Fibroblast of lung (primary cell): ENCODE measurements at regions not wholly inside any gene's neighbourhood (a gene's known extent, or its start where the extent isn't known, plus 50 kb on each side); places are given as distances from the start of the nearest gene placed in this dataset.

Experiments used
- DNase-seq, 2 donors: peaks; one replicate each; pipeline versions ENCODE4 v3.0.0 to v3.0.0-alpha.2; 2010; ENCODE audit warnings: low read depth in 2 of 2
- H2AFZ ChIP-seq: 2 replicates; pipeline ENCODE4 v1.5.1; 2012; ENCODE audit warnings: low read length, control low read depth, inconsistent platforms
- H3K27ac ChIP-seq: 2 replicates; pipeline ENCODE4 v1.5.1; 2011; ENCODE audit warnings: low read length, control low read depth; ENCODE audit not compliant: insufficient read depth
- H3K27me3 ChIP-seq: 2 replicates; pipeline ENCODE4 v1.5.1; 2011; ENCODE audit warnings: mild to moderate bottlenecking, low read length; ENCODE audit not compliant: control insufficient read depth, insufficient read depth
- H3K36me3 ChIP-seq: 2 replicates; pipeline ENCODE4 v1.5.1; 2011; ENCODE audit warnings: low read length; ENCODE audit not compliant: control insufficient read depth, insufficient read depth
- H3K4me1 ChIP-seq: 2 replicates; pipeline ENCODE4 v1.5.1; 2011; ENCODE audit warnings: low read length; ENCODE audit not compliant: control insufficient read depth, insufficient read depth; ENCODE audit errors: extremely low read depth
- H3K4me2 ChIP-seq: 2 replicates; pipeline ENCODE4 v1.5.1; 2011; ENCODE audit warnings: low read length, control low read depth; ENCODE audit not compliant: insufficient read depth; ENCODE audit errors: extremely low read depth
- H3K4me3 ChIP-seq, 4 experiments: fragments of 200-600 bp in 1 of 4; sonication (generic) in 1 of 4; replicated peaks in 1 of 4; 2 replicates each; pipeline ENCODE4 v1.5.1; 2011 to 2016; ENCODE audit warnings: low read length in 4 of 4, low read depth in 3 of 4, mild to moderate bottlenecking in 3 of 4, control low read depth in 2 of 4, inconsistent platforms in 1 of 4, mixed read lengths in 1 of 4; ENCODE audit not compliant: insufficient read depth in 1 of 4; ENCODE audit errors: control extremely low read depth in 1 of 4
- H3K79me2 ChIP-seq: 2 replicates; pipeline ENCODE4 v1.5.1; 2012; ENCODE audit warnings: mild to moderate bottlenecking, low read length, inconsistent platforms; ENCODE audit not compliant: control insufficient read depth, insufficient read depth
- H3K9ac ChIP-seq: 2 replicates; pipeline ENCODE4 v1.5.1; 2011; ENCODE audit warnings: mild to moderate bottlenecking, low read length, control low read depth; ENCODE audit not compliant: insufficient read depth
- H3K9me3 ChIP-seq: 2 replicates; pipeline ENCODE4 v1.5.1; 2012; ENCODE audit warnings: low read depth, low read length; ENCODE audit not compliant: control insufficient read depth, insufficient read depth
- H4K20me1 ChIP-seq: 2 replicates; pipeline ENCODE4 v1.5.1; 2011; ENCODE audit warnings: low read length; ENCODE audit not compliant: control insufficient read depth, insufficient read depth; ENCODE audit errors: extremely low read depth
- EZH2 ChIP-seq: IDR thresholded peaks from 2 replicates; pipeline ENCODE4 v1.5.1; 2012; ENCODE audit warnings: low read length, control low read depth, mild to moderate bottlenecking; ENCODE audit errors: missing control alignments
- TF ChIP-seq, protein P1 (sequence below), 2 donors: IDR thresholded peaks in 1 of 2; conservative IDR thresholded peaks in 1 of 2; 1 replicate in 1 of 2; 2 replicates in 1 of 2; pipeline ENCODE4 v1.5.1; 2011 to 2012; ENCODE audit warnings: low read length in 2 of 2, control low read depth in 1 of 2, inconsistent platforms in 1 of 2, low read depth in 1 of 2, mild to moderate bottlenecking in 1 of 2

DNA sequence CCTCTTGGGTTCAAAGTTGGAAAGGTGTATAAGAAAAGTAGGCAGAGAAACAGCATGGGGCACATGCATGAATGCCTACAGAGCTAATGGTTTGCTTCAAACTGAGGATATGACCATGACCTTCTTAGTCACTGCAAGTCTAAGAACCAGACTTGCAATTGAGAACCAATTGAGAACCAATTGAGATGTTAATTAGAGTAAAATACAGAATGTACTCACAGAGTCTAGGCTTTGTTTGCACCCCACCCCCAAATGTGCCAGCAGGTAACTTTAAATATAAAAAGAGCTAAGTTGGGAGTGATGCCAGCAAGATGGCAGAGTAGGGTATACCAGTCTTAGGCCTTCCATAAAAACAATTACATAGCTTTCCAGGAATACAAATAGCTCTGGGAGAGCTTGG, 227.3 kb upstream of the ALG10 start:
- TF ChIP-seq, protein P1, sequence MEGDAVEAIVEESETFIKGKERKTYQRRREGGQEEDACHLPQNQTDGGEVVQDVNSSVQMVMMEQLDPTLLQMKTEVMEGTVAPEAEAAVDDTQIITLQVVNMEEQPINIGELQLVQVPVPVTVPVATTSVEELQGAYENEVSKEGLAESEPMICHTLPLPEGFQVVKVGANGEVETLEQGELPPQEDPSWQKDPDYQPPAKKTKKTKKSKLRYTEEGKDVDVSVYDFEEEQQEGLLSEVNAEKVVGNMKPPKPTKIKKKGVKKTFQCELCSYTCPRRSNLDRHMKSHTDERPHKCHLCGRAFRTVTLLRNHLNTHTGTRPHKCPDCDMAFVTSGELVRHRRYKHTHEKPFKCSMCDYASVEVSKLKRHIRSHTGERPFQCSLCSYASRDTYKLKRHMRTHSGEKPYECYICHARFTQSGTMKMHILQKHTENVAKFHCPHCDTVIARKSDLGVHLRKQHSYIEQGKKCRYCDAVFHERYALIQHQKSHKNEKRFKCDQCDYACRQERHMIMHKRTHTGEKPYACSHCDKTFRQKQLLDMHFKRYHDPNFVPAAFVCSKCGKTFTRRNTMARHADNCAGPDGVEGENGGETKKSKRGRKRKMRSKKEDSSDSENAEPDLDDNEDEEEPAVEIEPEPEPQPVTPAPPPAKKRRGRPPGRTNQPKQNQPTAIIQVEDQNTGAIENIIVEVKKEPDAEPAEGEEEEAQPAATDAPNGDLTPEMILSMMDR (conservative IDR thresholded peaks at IDR 0.05 in 1 of 2, IDR thresholded peaks at IDR 0.05 in 1 of 2; ENCODE audit: low read depth in 1 of 2, low read length in 2 of 2): no peak
- TF ChIP-seq EZH2: no peak
- Histone ChIP-seq H4K20me1 (no peaks in the 10 kb centered on the region), H3K9me3 (no peaks in the 10 kb centered on the region), H3K9ac (no peak overlapping the region), H2AFZ (no peak overlapping the region), H3K4me2 (no peak overlapping the region), H3K79me2 (no peaks in the 10 kb centered on the region), H3K27ac (no peak overlapping the region), H3K4me1 (no peaks in the 10 kb centered on the region), H3K4me3 (no peak overlapping the region), H3K27me3 (no peaks in the 10 kb centered on the region), H3K36me3 (no peaks in the 10 kb centered on the region)
- DNase-seq: no peak

GRCh38 chr12:33795536-33795935, 226.8 kb upstream of the ALG10 start:
- H3K36me3 ChIP-seq: no peaks in the 10 kb centered on the region
- no peaks in the 10 kb centered on the region for H3K9me3 ChIP-seq
- no peaks in the 10 kb centered on the region for H3K4me1 ChIP-seq
- no peaks in the 10 kb centered on the region for H3K79me2 ChIP-seq
- no peak overlapping the region for H3K4me2 ChIP-seq
- no peaks in the 10 kb centered on the region for H4K20me1 ChIP-seq
- H2AFZ ChIP-seq: no peak overlapping the region
- TF ChIP-seq, protein P1 (conservative IDR thresholded peaks at IDR 0.05 in 1 of 2, IDR thresholded peaks at IDR 0.05 in 1 of 2; ENCODE audit: low read depth in 1 of 2, low read length in 2 of 2): no peak
- no peak for TF ChIP-seq EZH2
- H3K27ac ChIP-seq: no peak overlapping the region
- peak in 1 of 2 donors; percentile 23 for DNase-seq
- H3K9ac ChIP-seq: no peak overlapping the region
- H3K27me3 ChIP-seq: no peaks in the 10 kb centered on the region
- no peak overlapping the region for H3K4me3 ChIP-seq

DNA sequence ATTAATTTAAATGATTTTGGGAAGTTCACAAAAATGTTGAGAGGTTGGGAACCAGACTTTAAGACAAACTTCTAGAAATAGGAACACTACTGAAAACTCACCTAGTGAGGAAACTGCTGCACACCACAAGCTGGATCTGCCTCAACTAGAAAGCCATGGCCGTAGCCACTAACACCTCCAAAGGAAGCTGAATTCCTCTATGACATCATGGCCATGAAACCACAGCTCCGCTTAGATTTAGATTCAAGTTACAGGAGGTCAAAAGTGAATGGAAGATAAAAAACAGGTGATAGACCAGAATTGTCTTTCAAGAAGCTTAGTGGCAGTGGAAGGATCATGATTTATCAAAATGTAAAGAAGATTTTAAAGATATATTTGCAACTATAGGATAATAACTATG, 208.8 kb upstream of the ALG10 start:
- no peak overlapping the region for H3K27ac ChIP-seq
- TF ChIP-seq, protein P1 (conservative IDR thresholded peaks at IDR 0.05 in 1 of 2, IDR thresholded peaks at IDR 0.05 in 1 of 2; ENCODE audit: low read depth in 1 of 2, low read length in 2 of 2): no peak
- no peak for TF ChIP-seq EZH2
- H2AFZ ChIP-seq: no peak overlapping the region
- no peaks in the 10 kb centered on the region for H3K36me3 ChIP-seq
- H3K79me2 ChIP-seq: no peaks in the 10 kb centered on the region
- no peak overlapping the region for H3K4me2 ChIP-seq
- DNase-seq: no peak
- H3K4me3 ChIP-seq: no peak overlapping the region
- no peaks in the 10 kb centered on the region for H3K27me3 ChIP-seq
- H3K9ac ChIP-seq: no peak overlapping the region
- H4K20me1 ChIP-seq: no peaks in the 10 kb centered on the region
- no peaks in the 10 kb centered on the region for H3K9me3 ChIP-seq
- no peaks in the 10 kb centered on the region for H3K4me1 ChIP-seq
